H1 (cell line): ENCODE measurements at regions not wholly inside any gene's neighbourhood (a gene's known extent, or its start where the extent isn't known, plus 50 kb on each side); places are given as distances from the start of the nearest gene placed in this dataset.

Experiments
- KDM4A ChIP-seq: IDR thresholded peaks from one replicate; pipeline ENCODE4 v1.7.1; 2012; ENCODE audit warnings: low read depth, mild to moderate bottlenecking, moderate library complexity, low read length, inconsistent platforms; ENCODE audit not compliant: severe bottlenecking
- KDM5A ChIP-seq: fragments of 200-600 bp; IDR thresholded peaks from 2 replicates; pipeline ENCODE4 v1.7.1; 2012; ENCODE audit warnings: mild to moderate bottlenecking, low read length, inconsistent platforms, mixed read lengths
- POLR2AphosphoS5 ChIP-seq: IDR thresholded peaks from 2 replicates; pipeline ENCODE4 v1.6.1; 2011; ENCODE audit warnings: low read depth, low read length
- RAD21 ChIP-seq, 2 experiments: IDR thresholded peaks in 1 of 2; conservative IDR thresholded peaks in 1 of 2; 2 replicates each; pipeline ENCODE4 v1.6.1; 2011; ENCODE audit warnings: low read depth in 2 of 2, low read length in 2 of 2, improper control_type of control experiment in 1 of 2, inconsistent platforms in 1 of 2, mild to moderate bottlenecking in 1 of 2, moderate library complexity in 1 of 2
- SIRT6 ChIP-seq: IDR thresholded peaks from one replicate; pipeline ENCODE4 v1.7.1; 2012; ENCODE audit warnings: low read length, inconsistent platforms
- TF ChIP-seq, protein P1 (sequence below): fragments of 300-600 bp; sonication (generic); IDR thresholded peaks from 2 replicates; pipeline ENCODE4 v1.7.1; 2012; ENCODE audit warnings: low read length, moderate library complexity, mild to moderate bottlenecking, inconsistent platforms; ENCODE audit not compliant: insufficient replicate concordance
- TF ChIP-seq, protein P2 (sequence below), 3 experiments: IDR thresholded peaks; 1 replicate in 2 of 3; 2 replicates in 1 of 3; pipeline versions ENCODE4 v1.5.1 to v1.6.1; 2011; ENCODE audit warnings: low read length in 3 of 3, mild to moderate bottlenecking in 3 of 3, inconsistent platforms in 2 of 3, low read depth in 1 of 3, moderate library complexity in 1 of 3; ENCODE audit not compliant: insufficient read depth in 1 of 3; ENCODE audit errors: control extremely low read depth in 1 of 3

DNA sequence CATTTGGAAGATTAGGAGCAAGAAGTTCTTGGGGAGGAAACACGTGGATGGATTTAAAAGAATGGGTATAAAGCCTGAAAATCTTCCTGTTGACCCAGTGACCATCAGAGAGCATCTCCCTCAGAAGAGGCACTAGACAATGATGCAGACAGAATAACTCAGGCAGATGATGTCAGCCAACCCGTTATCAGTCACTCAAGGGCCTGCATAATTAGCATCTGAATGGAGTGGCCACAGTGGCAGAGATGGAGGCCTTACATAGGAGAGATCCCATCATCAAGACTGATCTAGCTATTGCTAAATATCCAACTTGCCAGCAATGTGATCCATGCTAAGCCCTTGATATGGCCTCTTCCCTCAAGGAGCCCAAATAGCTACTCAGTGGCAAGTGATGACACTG lies 70.7 kb upstream of the CD82 start (continued):
- TF ChIP-seq, protein P1, sequence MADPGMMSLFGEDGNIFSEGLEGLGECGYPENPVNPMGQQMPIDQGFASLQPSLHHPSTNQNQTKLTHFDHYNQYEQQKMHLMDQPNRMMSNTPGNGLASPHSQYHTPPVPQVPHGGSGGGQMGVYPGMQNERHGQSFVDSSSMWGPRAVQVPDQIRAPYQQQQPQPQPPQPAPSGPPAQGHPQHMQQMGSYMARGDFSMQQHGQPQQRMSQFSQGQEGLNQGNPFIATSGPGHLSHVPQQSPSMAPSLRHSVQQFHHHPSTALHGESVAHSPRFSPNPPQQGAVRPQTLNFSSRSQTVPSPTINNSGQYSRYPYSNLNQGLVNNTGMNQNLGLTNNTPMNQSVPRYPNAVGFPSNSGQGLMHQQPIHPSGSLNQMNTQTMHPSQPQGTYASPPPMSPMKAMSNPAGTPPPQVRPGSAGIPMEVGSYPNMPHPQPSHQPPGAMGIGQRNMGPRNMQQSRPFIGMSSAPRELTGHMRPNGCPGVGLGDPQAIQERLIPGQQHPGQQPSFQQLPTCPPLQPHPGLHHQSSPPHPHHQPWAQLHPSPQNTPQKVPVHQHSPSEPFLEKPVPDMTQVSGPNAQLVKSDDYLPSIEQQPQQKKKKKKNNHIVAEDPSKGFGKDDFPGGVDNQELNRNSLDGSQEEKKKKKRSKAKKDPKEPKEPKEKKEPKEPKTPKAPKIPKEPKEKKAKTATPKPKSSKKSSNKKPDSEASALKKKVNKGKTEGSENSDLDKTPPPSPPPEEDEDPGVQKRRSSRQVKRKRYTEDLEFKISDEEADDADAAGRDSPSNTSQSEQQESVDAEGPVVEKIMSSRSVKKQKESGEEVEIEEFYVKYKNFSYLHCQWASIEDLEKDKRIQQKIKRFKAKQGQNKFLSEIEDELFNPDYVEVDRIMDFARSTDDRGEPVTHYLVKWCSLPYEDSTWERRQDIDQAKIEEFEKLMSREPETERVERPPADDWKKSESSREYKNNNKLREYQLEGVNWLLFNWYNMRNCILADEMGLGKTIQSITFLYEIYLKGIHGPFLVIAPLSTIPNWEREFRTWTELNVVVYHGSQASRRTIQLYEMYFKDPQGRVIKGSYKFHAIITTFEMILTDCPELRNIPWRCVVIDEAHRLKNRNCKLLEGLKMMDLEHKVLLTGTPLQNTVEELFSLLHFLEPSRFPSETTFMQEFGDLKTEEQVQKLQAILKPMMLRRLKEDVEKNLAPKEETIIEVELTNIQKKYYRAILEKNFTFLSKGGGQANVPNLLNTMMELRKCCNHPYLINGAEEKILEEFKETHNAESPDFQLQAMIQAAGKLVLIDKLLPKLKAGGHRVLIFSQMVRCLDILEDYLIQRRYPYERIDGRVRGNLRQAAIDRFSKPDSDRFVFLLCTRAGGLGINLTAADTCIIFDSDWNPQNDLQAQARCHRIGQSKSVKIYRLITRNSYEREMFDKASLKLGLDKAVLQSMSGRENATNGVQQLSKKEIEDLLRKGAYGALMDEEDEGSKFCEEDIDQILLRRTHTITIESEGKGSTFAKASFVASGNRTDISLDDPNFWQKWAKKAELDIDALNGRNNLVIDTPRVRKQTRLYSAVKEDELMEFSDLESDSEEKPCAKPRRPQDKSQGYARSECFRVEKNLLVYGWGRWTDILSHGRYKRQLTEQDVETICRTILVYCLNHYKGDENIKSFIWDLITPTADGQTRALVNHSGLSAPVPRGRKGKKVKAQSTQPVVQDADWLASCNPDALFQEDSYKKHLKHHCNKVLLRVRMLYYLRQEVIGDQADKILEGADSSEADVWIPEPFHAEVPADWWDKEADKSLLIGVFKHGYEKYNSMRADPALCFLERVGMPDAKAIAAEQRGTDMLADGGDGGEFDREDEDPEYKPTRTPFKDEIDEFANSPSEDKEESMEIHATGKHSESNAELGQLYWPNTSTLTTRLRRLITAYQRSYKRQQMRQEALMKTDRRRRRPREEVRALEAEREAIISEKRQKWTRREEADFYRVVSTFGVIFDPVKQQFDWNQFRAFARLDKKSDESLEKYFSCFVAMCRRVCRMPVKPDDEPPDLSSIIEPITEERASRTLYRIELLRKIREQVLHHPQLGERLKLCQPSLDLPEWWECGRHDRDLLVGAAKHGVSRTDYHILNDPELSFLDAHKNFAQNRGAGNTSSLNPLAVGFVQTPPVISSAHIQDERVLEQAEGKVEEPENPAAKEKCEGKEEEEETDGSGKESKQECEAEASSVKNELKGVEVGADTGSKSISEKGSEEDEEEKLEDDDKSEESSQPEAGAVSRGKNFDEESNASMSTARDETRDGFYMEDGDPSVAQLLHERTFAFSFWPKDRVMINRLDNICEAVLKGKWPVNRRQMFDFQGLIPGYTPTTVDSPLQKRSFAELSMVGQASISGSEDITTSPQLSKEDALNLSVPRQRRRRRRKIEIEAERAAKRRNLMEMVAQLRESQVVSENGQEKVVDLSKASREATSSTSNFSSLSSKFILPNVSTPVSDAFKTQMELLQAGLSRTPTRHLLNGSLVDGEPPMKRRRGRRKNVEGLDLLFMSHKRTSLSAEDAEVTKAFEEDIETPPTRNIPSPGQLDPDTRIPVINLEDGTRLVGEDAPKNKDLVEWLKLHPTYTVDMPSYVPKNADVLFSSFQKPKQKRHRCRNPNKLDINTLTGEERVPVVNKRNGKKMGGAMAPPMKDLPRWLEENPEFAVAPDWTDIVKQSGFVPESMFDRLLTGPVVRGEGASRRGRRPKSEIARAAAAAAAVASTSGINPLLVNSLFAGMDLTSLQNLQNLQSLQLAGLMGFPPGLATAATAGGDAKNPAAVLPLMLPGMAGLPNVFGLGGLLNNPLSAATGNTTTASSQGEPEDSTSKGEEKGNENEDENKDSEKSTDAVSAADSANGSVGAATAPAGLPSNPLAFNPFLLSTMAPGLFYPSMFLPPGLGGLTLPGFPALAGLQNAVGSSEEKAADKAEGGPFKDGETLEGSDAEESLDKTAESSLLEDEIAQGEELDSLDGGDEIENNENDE: no peak
- no peak for TF ChIP-seq KDM4A
- TF ChIP-seq KDM5A: no peak
- no peak for TF ChIP-seq SIRT6
- TF ChIP-seq POLR2AphosphoS5: no peak
- TF ChIP-seq RAD21 (IDR thresholded peaks at IDR 0.05 in 1 of 2, conservative IDR thresholded peaks at IDR 0.05 in 1 of 2; ENCODE audit: low read depth in 2 of 2, low read length in 2 of 2): no peak
- TF ChIP-seq, protein P2, sequence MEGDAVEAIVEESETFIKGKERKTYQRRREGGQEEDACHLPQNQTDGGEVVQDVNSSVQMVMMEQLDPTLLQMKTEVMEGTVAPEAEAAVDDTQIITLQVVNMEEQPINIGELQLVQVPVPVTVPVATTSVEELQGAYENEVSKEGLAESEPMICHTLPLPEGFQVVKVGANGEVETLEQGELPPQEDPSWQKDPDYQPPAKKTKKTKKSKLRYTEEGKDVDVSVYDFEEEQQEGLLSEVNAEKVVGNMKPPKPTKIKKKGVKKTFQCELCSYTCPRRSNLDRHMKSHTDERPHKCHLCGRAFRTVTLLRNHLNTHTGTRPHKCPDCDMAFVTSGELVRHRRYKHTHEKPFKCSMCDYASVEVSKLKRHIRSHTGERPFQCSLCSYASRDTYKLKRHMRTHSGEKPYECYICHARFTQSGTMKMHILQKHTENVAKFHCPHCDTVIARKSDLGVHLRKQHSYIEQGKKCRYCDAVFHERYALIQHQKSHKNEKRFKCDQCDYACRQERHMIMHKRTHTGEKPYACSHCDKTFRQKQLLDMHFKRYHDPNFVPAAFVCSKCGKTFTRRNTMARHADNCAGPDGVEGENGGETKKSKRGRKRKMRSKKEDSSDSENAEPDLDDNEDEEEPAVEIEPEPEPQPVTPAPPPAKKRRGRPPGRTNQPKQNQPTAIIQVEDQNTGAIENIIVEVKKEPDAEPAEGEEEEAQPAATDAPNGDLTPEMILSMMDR (IDR thresholded peaks at IDR 0.05; ENCODE audit: control extremely low read depth in 1 of 3, insufficient read depth in 1 of 3, low read depth in 1 of 3, low read length in 3 of 3): no peak
